VCaP (cell line): ENCODE measurements at regions not wholly inside any gene's neighbourhood (a gene's known extent, or its start where the extent isn't known, plus 50 kb on each side); places are given as distances from the start of the nearest gene placed in this dataset.

Source experiments
- H3K27ac ChIP-seq: fragments of 450-650 bp; 2 replicates; pipeline ENCODE4 v1.5.1; 2017
- TF ChIP-seq, protein P1 (sequence below): fragments of 450-650 bp; conservative IDR thresholded peaks from 2 replicates; pipeline ENCODE4 v1.5.1; 2017; ENCODE audit warnings: mild to moderate bottlenecking, moderate library complexity

DNA sequence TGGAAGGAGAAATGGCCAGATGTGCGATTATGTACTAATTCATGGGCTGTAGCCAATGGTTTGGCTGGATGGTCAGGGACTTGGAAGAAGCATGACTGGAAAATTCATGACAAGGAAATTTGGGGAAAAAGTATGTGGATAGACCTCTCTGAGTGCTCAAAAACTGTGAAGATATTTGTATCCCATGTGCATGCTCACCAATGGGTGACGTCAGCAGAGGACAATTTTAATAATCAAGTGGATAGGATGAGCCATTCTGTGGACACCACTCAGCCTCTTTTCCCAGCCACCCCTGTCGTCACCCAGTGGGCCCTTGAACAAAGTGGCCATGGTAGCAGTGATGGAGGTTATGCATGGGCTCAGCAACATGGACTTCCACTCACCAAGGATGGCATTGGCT, 490.9 kb upstream of the CBLB start:
- peak overlapping the region; percentile 86 for H3K27ac ChIP-seq
- TF ChIP-seq, protein P1, sequence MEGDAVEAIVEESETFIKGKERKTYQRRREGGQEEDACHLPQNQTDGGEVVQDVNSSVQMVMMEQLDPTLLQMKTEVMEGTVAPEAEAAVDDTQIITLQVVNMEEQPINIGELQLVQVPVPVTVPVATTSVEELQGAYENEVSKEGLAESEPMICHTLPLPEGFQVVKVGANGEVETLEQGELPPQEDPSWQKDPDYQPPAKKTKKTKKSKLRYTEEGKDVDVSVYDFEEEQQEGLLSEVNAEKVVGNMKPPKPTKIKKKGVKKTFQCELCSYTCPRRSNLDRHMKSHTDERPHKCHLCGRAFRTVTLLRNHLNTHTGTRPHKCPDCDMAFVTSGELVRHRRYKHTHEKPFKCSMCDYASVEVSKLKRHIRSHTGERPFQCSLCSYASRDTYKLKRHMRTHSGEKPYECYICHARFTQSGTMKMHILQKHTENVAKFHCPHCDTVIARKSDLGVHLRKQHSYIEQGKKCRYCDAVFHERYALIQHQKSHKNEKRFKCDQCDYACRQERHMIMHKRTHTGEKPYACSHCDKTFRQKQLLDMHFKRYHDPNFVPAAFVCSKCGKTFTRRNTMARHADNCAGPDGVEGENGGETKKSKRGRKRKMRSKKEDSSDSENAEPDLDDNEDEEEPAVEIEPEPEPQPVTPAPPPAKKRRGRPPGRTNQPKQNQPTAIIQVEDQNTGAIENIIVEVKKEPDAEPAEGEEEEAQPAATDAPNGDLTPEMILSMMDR: no peak

DNA sequence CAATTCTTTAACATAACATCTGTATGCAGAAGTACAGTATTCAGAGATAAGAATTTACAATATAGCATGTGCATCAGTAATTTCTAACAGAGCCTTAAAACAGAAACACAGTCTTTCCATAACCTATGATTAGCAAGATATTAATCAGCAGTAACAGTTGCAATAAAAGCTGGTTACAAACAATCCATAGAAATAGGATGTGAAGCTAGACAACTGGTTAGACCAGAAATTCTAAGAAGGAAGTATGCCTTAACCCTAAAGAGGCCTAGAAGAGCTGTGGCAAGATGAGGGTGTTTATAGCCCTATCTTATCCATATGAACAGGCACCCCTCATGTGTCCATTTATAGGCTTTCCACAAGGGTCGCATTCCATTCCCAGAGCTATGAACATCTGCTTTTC, 492.1 kb upstream of the CBLB start:
- peak overlapping the region; percentile 86 for H3K27ac ChIP-seq

DNA sequence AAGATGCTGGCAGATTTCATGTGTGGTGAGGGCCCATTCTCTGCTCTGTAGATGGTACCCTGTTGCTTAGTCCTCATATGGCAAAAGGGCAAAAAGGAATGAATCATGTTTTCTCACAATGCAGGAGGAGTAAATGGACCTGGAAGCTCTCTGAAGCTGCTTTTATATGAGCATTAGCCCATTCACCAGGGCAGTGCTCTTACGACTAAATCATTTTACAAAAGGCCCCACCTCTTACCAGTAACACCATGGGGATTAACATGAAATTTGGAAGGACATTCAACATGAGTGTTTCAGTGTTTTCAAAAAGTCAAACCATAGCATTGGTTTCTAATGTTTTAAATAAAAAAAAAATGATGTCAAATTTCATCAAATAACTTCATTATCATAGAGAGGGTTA, 495.7 kb upstream of the CBLB start:
- TF ChIP-seq, protein P1: no peak
- H3K27ac ChIP-seq: no peak overlapping the region

DNA sequence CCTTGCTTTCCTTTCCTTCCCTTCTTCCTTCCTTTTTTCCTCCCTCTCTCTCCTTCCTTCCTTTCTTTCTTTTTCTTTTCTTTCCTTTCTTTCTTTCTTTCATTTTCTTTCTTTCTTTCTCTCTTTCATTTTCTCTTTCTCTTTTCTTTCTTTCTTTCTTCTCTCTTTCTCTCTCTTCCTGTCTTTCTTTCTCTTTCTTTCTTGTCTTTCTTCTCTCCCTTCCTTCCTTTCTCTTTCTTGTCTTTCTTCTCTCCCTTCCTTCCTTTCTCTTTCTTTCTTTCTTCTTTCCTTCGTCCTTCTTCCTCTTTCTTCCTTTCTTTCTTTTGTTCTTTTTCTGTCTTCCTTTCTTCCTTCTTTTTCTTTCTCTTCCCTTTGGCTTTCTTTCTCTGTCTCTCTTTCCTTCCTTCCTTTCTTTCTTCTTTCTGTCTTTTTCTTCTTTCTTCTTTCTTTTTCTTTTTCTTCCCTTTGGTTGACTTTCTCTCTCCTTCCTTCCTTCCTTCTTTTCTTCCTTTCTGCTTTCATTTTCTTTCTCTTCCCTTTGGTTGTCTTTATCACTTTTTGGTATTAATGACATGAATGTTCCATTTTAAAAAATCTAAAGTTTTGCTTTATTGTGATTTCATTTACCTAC, 496.4 kb upstream of the CBLB start:
- TF ChIP-seq, protein P1: no peak
- H3K27ac ChIP-seq: no peak overlapping the region

DNA sequence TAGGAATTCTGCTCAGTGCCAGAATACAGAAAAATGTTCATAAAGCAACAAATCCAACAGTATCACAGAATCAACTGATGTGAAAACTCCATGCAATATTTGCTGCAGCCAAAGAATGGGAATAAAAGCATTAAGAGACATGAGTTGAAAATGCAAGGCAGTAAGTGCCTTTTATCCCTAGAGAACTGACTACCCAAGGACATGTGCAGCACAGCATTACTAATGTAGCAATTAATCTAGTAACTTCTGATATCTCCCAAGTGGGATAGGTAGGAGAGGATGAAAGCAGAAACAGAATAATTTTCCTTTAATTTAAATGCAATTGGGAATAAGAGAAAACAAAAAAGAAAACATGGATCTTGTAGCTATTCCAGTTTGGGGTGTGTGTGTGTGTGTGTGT, 497.5 kb upstream of the CBLB start:
- H3K27ac ChIP-seq: no peak overlapping the region
- TF ChIP-seq, protein P1: no peak

DNA sequence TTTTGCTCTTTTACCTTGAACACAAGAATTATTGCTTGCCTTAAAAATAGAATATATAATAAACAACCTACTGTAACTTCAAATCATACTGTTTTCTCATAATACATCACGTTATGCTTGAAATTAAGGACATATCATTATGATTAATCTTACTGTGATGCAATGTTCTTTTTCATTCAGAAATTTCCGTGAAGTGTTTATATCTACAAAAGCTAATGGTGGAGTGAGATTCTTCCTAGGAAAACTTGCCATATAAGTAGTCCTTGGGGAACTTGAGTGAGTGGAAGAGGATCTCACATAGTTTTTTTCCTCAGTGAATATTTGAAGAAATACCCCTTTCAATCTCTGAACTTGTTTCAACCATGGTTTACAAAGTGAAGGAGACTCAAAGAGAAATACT, 498.7 kb upstream of the CBLB start:
- H3K27ac ChIP-seq: no peak overlapping the region
- TF ChIP-seq, protein P1: no peak

DNA sequence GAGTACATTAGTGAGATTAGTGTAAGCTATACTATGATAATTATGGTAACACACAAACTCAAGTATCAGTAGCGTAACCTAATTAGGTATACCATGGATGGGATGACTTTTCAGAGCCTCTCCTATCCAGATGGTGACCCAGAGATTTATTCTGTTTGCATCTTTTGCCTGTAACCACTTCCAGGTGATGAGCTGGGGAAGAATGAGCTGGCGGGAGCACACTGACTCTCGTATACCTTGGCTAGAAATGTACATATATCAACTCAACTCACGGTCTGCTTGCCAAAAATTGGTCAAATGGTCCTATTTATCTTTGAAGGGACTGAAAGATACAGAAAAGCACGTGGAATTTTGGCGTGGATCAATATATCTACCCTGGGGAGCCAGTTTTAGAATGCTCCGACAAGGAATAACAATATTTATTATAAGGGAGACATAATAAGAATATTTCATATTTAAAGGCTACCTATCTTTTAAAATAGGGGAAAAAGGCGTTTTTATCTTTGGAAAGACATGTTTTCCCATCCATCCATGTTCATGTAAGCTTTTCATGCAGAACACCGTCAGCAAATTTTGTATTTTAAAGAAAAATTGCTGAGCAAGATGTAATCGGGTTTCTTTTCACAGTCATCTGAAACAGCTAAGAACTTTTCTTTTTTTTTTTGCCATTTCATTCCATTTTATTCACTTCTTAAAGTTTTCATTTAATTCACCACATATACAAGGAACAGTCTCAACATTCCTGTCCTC, 502.6 kb upstream of the CBLB start:
- TF ChIP-seq, protein P1: no peak
- no peak overlapping the region for H3K27ac ChIP-seq
